ENCODE measurements at regions not wholly inside any gene's neighbourhood (a gene's known extent, or its start where the extent isn't known, plus 50 kb on each side); places are given as distances from the start of the nearest gene placed in this dataset.
A peak's percentile ranks its signal among the peaks of the same experiment; 100 is the strongest.
"Not testable (repeated sequence)": the region's sequence is repeated elsewhere in the genome, so short reads cannot be mapped to it uniquely, and the experiment has no call there.

GRCh38 chr2:180596453-180596852 is 384.0 kb upstream of the UBE2E3 start:
- no peak for ATAC-seq

GRCh38 chr2:180591947-180592346 is 388.5 kb upstream of the UBE2E3 start:
- ATAC-seq = no peak

GRCh38 chr2:180591093-180591781 is 389.2 kb upstream of the UBE2E3 start:
- ATAC-seq = not testable (repeated sequence)

GRCh38 chr2:180583441-180584140 is 396.8 kb upstream of the UBE2E3 start:
- ATAC-seq = peak in 1 of 2 donors; percentile 41

- ATAC-seq = no peak
Observed at GRCh38 chr2:180579388-180579787, 401.0 kb upstream of the UBE2E3 start.

- no peak for ATAC-seq
Observed at GRCh38 chr2:180578441-180578840, 402.0 kb upstream of the UBE2E3 start.

GRCh38 chr2:180577567-180577966 is 402.8 kb upstream of the UBE2E3 start:
- no peak for ATAC-seq

- no peak for ATAC-seq
Observed at GRCh38 chr2:180573951-180574350, 406.5 kb upstream of the UBE2E3 start.

- no peak for ATAC-seq
Observed at GRCh38 chr2:180572346-180572745, 408.1 kb upstream of the UBE2E3 start.

- ATAC-seq = no peak
Observed at GRCh38 chr2:180571559-180571958, 408.8 kb upstream of the UBE2E3 start.

- no peak for ATAC-seq
Observed at GRCh38 chr2:180570864-180571263, 409.5 kb upstream of the UBE2E3 start.

GRCh38 chr2:180564051-180564450 is 416.4 kb upstream of the UBE2E3 start:
- ATAC-seq = no peak

GRCh38 chr2:180562378-180562777 is 418.0 kb upstream of the UBE2E3 start:
- no peak for ATAC-seq

GRCh38 chr2:180559771-180560170 is 420.6 kb upstream of the UBE2E3 start:
- no peak for ATAC-seq

- no peak for ATAC-seq
Observed at GRCh38 chr2:180559038-180559437, 421.4 kb upstream of the UBE2E3 start.

GRCh38 chr2:180555391-180555965 is 424.9 kb upstream of the UBE2E3 start:
- no peak for ATAC-seq

- ATAC-seq = no peak
Observed at GRCh38 chr2:180554330-180554729, 426.1 kb upstream of the UBE2E3 start.

GRCh38 chr2:180553094-180553715 is 427.2 kb upstream of the UBE2E3 start:
- ATAC-seq = no peak

GRCh38 chr2:180542511-180542910 is 437.9 kb upstream of the UBE2E3 start:
- ATAC-seq = no peak

GRCh38 chr2:180540761-180541160 is 439.6 kb upstream of the UBE2E3 start:
- ATAC-seq = no peak

- no peak for ATAC-seq
Observed at GRCh38 chr2:180539541-180539940, 440.9 kb upstream of the UBE2E3 start.

GRCh38 chr2:180535289-180535688 is 445.1 kb upstream of the UBE2E3 start:
- no peak for ATAC-seq

- ATAC-seq = not testable (repeated sequence)
Observed at GRCh38 chr2:180531787-180532186, 448.6 kb upstream of the UBE2E3 start.

- no peak for ATAC-seq
Observed at GRCh38 chr2:180524499-180524898, 455.9 kb upstream of the UBE2E3 start.

All from activated CD4-positive, CD25-positive, alpha-beta regulatory T cell treated with anti-CD3 and anti-CD28 coated beads, Interleukin-2, amount 50 U/mL, for 24 hours (primary cell).